ENCODE measurements at regions not wholly inside any gene's neighbourhood (a gene's known extent, or its start where the extent isn't known, plus 50 kb on each side); places are given as distances from the start of the nearest gene placed in this dataset.
A peak's percentile ranks its signal among the peaks of the same experiment; 100 is the strongest.

- H3K36me3 Mint-ChIP-seq = no peaks in the 10 kb centered on the region
- peak; percentile 23 for DNase-seq (ENCODE audit: low spot score)
- no peak overlapping the region for H3K4me3 Mint-ChIP-seq
- POLR2A ChIA-PET = no interaction called here
- H3K9me3 Mint-ChIP-seq = peaks cover 3% of the 10 kb centered on the region; the same call in 1 of the 2 replicates
- TF ChIP-seq TEAD1 (CRISPR knock-in tag; IDR thresholded peaks at IDR 0.05) (no peak), ESRRA (CRISPR knock-in tag; IDR thresholded peaks at IDR 0.05; ENCODE audit: borderline replicate concordance) (peak; percentile 51; the same call in 1 of the 2 replicates)
- no peak overlapping the region for H3K27ac Mint-ChIP-seq
- peaks cover 7% of the 10 kb centered on the region for H3K4me1 Mint-ChIP-seq
- CTCF ChIA-PET = interaction anchor here (0.6 to 1.2 kb wide), 10 partner anchors 9 to 479 kb away, joined by 3 to 17 read pairs (median 4); no protein-coding TSS in a partner anchor
- H3K27me3 Mint-ChIP-seq (ENCODE audit: low read depth) = no peaks in the 10 kb centered on the region; the same call in 1 of the 2 replicates
- ATAC-seq = peak; percentile 26; the same call in 1 of the 2 replicates
These were observed 137.2 kb downstream of the NOC3L start for GRCh38 chr10:94225589-94225988.

DNA sequence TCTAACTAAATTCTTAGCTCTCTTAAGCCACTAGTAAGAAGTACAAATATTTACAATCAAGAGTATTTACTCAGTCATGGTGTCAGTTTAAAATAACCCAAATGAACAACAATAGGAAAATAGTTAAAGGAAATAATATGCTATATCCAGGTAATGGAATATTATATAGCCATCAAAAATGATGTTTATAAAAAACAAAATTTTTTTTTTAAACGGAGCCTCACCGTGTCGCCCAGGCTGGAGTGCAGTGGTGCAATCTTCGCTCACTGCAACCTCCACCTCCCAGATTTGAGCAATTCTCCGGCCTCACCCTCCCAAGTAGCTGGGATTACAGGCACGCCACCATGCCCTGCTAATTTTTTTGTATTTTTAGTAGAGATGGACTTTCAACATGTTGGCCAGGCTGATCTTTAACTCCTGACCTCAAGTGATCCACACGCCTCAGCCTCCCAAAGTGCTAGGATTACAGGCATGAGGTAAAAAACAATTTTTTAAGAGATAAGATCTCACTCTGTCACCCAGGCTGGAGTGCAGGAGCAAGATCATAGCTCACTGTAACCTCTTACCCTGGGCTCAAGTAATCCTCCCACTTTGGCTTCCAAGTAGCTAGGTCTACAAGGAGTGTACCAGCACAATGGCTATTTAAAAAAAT, 132.5 kb downstream of the NOC3L start:
- no peak for DNase-seq (ENCODE audit: low spot score)
- ATAC-seq = no peak
- ChIA-PET POLR2A (no interaction called here), CTCF (no interaction called here)
- Mint-ChIP-seq H3K4me1 (no peaks in the 10 kb centered on the region), H3K36me3 (0 out of 2 replicates have a peak, but pooled peaks cover 7% of the 10 kb centered on the region), H3K9me3 (peaks cover 18% of the 10 kb centered on the region), H3K27ac (no peak overlapping the region), H3K4me3 (no peak overlapping the region), H3K27me3 (ENCODE audit: low read depth) (no peaks in the 10 kb centered on the region; the same call in 1 of the 2 replicates)
- TF ChIP-seq, protein P1, sequence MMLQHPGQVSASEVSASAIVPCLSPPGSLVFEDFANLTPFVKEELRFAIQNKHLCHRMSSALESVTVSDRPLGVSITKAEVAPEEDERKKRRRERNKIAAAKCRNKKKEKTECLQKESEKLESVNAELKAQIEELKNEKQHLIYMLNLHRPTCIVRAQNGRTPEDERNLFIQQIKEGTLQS (CRISPR knock-in tag; conservative IDR thresholded peaks at IDR 0.05) = no peak
- TF ChIP-seq GTF2I (CRISPR knock-in tag; conservative IDR thresholded peaks at IDR 0.05) = peak; percentile 68; the same call in 1 of the 2 replicates

DNA sequence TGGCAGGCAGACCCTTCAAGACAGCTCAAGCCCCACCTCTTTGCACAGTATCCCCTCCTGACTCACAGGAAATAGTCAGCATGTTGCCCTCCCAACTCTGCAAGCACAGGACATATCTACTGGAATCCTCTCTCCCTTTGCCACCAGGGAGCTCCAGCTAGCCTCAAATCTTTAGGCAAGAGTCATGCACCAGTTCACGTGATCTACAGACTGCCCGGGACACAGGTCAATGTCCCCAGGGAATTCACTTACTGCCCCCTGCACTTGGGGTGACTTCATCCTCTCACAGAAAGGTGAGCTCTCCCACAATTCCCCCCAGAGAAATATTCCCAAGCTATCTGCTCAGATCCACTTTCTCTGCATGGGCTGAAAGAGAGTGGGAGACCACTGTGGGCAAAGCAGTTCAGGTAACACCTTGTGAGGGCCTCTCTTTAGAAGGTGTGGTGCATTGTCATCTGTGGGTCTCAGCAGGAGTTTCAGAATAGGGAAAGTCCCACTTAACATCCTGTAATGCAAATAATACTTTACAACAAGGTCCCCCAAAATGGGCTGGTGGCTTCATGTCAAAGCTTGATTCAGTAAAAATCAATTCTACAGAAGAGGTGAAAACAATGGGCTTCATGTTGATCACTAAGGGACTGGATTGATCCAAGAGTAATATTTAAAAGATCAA, 129.9 kb downstream of the NOC3L start:
- ChIA-PET POLR2A (interaction anchor here (0.5 kb wide), 1 partner anchor 117 kb away, joined by 6 read pairs; no protein-coding TSS in a partner anchor), CTCF (interaction anchor here (1.2 kb wide), 1 partner anchor 416 kb away, joined by 3 read pairs; no protein-coding TSS in a partner anchor)
- DNase-seq (ENCODE audit: low spot score) (no peak), ATAC-seq (no peak)
- peaks cover 18% of the 10 kb centered on the region for H3K9me3 Mint-ChIP-seq
- no peaks in the 10 kb centered on the region; the same call in 1 of the 2 replicates for H3K27me3 Mint-ChIP-seq (ENCODE audit: low read depth)
- H3K36me3 Mint-ChIP-seq = 0 out of 2 replicates have a peak, but pooled peaks cover 7% of the 10 kb centered on the region
- H3K4me1 Mint-ChIP-seq = no peaks in the 10 kb centered on the region
- no peak overlapping the region for H3K4me3 Mint-ChIP-seq
- H3K27ac Mint-ChIP-seq = no peak overlapping the region
- no peak for TF ChIP-seq GABPB1 (CRISPR knock-in tag; IDR thresholded peaks at IDR 0.05)
- TF ChIP-seq ELF4 (CRISPR knock-in tag; IDR thresholded peaks at IDR 0.05; ENCODE audit: low read depth) = no peak
- TF ChIP-seq ZNF423 (CRISPR knock-in tag; IDR thresholded peaks at IDR 0.05) = no peak
- TF ChIP-seq ZNF671 (CRISPR knock-in tag; IDR thresholded peaks at IDR 0.05) = no peak
- TF ChIP-seq, protein P2, sequence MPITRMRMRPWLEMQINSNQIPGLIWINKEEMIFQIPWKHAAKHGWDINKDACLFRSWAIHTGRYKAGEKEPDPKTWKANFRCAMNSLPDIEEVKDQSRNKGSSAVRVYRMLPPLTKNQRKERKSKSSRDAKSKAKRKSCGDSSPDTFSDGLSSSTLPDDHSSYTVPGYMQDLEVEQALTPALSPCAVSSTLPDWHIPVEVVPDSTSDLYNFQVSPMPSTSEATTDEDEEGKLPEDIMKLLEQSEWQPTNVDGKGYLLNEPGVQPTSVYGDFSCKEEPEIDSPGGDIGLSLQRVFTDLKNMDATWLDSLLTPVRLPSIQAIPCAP (CRISPR knock-in tag; IDR thresholded peaks at IDR 0.05) = no peak
- no peak for TF ChIP-seq SMAD4 (CRISPR knock-in tag; IDR thresholded peaks at IDR 0.05)
- no peak for TF ChIP-seq NR2C2 (CRISPR knock-in tag; IDR thresholded peaks at IDR 0.05)
- no peak for TF ChIP-seq ZNF317 (CRISPR knock-in tag; IDR thresholded peaks at IDR 0.05; ENCODE audit: borderline replicate concordance, low read depth)
- TF ChIP-seq ZNF121 (CRISPR knock-in tag; IDR thresholded peaks at IDR 0.05) = no peak
- TF ChIP-seq, protein P3, sequence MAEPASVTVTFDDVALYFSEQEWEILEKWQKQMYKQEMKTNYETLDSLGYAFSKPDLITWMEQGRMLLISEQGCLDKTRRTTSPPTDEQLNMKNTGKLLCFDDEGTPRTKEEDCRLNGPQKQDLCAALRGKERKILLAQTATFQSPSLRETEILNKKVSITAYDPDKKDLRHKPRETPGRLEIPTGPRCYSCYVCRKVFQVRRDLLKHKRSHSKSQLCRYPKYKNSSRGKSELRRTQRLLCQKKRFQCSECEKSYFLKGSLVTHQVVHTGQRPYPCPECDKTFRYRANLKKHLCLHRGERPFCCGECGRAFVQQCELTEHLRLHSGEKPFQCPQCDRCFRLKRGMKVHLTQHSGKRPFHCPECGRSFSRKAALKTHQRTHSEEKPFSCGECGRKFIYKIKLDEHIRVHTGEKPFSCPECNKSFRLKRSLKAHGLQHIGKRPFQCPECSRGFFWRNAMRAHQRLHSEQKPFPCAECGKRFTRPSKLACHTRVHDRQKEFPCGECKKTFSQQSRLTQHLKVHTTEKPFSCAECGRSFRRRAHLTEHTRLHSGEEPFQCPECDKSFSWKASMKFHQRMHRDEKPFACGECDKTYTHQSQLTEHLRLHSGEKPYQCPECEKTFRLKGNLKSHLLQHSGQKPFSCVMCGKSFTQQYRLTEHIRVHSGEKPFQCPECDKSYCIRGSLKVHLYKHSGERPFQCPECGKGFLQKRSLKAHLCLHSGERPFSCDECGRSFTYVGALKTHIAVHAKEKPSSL (CRISPR knock-in tag; conservative IDR thresholded peaks at IDR 0.05) = no peak
- TF ChIP-seq GRHL2 (CRISPR knock-in tag; IDR thresholded peaks at IDR 0.05; ENCODE audit: insufficient replicate concordance, severe bottlenecking) = no peak
- TF ChIP-seq, protein P4, sequence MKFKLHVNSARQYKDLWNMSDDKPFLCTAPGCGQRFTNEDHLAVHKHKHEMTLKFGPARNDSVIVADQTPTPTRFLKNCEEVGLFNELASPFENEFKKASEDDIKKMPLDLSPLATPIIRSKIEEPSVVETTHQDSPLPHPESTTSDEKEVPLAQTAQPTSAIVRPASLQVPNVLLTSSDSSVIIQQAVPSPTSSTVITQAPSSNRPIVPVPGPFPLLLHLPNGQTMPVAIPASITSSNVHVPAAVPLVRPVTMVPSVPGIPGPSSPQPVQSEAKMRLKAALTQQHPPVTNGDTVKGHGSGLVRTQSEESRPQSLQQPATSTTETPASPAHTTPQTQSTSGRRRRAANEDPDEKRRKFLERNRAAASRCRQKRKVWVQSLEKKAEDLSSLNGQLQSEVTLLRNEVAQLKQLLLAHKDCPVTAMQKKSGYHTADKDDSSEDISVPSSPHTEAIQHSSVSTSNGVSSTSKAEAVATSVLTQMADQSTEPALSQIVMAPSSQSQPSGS (CRISPR knock-in tag; IDR thresholded peaks at IDR 0.05; ENCODE audit: borderline replicate concordance, low read depth) = no peak
- TF ChIP-seq ZBTB21 (CRISPR knock-in tag; IDR thresholded peaks at IDR 0.05; ENCODE audit: borderline replicate concordance) = no peak
- TF ChIP-seq, protein P5, sequence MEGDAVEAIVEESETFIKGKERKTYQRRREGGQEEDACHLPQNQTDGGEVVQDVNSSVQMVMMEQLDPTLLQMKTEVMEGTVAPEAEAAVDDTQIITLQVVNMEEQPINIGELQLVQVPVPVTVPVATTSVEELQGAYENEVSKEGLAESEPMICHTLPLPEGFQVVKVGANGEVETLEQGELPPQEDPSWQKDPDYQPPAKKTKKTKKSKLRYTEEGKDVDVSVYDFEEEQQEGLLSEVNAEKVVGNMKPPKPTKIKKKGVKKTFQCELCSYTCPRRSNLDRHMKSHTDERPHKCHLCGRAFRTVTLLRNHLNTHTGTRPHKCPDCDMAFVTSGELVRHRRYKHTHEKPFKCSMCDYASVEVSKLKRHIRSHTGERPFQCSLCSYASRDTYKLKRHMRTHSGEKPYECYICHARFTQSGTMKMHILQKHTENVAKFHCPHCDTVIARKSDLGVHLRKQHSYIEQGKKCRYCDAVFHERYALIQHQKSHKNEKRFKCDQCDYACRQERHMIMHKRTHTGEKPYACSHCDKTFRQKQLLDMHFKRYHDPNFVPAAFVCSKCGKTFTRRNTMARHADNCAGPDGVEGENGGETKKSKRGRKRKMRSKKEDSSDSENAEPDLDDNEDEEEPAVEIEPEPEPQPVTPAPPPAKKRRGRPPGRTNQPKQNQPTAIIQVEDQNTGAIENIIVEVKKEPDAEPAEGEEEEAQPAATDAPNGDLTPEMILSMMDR (IDR thresholded peaks at IDR 0.05) = no peak
- no peak for TF ChIP-seq CREB1 (CRISPR knock-in tag; IDR thresholded peaks at IDR 0.05)
- no peak for TF ChIP-seq ETV6 (CRISPR knock-in tag; IDR thresholded peaks at IDR 0.05)
- TF ChIP-seq, protein P6, sequence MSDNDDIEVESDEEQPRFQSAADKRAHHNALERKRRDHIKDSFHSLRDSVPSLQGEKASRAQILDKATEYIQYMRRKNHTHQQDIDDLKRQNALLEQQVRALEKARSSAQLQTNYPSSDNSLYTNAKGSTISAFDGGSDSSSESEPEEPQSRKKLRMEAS (CRISPR knock-in tag; IDR thresholded peaks at IDR 0.05) = no peak
- TF ChIP-seq ZSCAN18 (CRISPR knock-in tag; IDR thresholded peaks at IDR 0.05) = no peak

Data from WTC11 (cell line).